Breast epithelium (tissue), 3 donors: ENCODE measurements at regions not wholly inside any gene's neighbourhood (a gene's known extent, or its start where the extent isn't known, plus 50 kb on each side); places are given as distances from the start of the nearest gene placed in this dataset.

Source experiments
- CTCF ChIP-seq, 3 donors: fragments of 450-650 bp; IDR thresholded peaks; one replicate each; pipeline ENCODE4 v1.5.1; 2016 to 2017; ENCODE audit warnings: antibody characterized with exemption in 3 of 3, mild to moderate bottlenecking in 3 of 3, moderate library complexity in 3 of 3
- POLR2A ChIP-seq: fragments of 450-650 bp; IDR thresholded peaks from one replicate; pipeline ENCODE4 v1.6.1; 2016; ENCODE audit warnings: antibody characterized with exemption, mild to moderate bottlenecking, moderate library complexity

GRCh38 chr4:105023668-105024055, 123.0 kb upstream of the TET2 start:
- TF ChIP-seq CTCF (IDR thresholded peaks at IDR 0.05) (no peak), POLR2A (no peak)
